H1 (cell line): ENCODE measurements at regions not wholly inside any gene's neighbourhood (a gene's known extent, or its start where the extent isn't known, plus 50 kb on each side); places are given as distances from the start of the nearest gene placed in this dataset.

Experiments
- CBX8 ChIP-seq: fragments of 300-800, 300-1000 bp; sonication (generic); IDR thresholded peaks from 2 replicates; pipeline ENCODE4 v1.7.1; 2016; ENCODE audit warnings: low read depth, low read length, borderline replicate concordance

GRCh38 chr14:101247842-101248725, 313.2 kb upstream of the DIO3 start (continued):
- TF ChIP-seq CBX8 = no peak
